Skeletal muscle satellite cell (primary cell): ENCODE measurements at regions not wholly inside any gene's neighbourhood (a gene's known extent, or its start where the extent isn't known, plus 50 kb on each side); places are given as distances from the start of the nearest gene placed in this dataset.

Source experiments
- H3K27me3 ChIP-seq: 2 replicates; pipeline ENCODE4 v1.7.0; 2013; ENCODE audit warnings: low read length; ENCODE audit not compliant: control insufficient read depth, insufficient read depth
- H3K36me3 ChIP-seq: 2 replicates; pipeline ENCODE4 v1.7.0; 2013; ENCODE audit warnings: mild to moderate bottlenecking, control low read depth, low read length; ENCODE audit not compliant: insufficient read depth
- H3K4me1 ChIP-seq: 2 replicates; pipeline ENCODE4 v1.7.0; 2013; ENCODE audit warnings: low read length; ENCODE audit not compliant: control insufficient read depth, insufficient read depth
- H3K4me2 ChIP-seq: 2 replicates; pipeline ENCODE4 v1.7.0; 2013; ENCODE audit warnings: mild to moderate bottlenecking, low read length
- H3K4me3 ChIP-seq: 2 replicates; pipeline ENCODE4 v1.7.0; 2013; ENCODE audit warnings: low read length
- H3K9ac ChIP-seq: 2 replicates; pipeline ENCODE4 v1.7.0; 2013; ENCODE audit warnings: mild to moderate bottlenecking, low read depth, low read length, moderate library complexity
- H3K9me3 ChIP-seq: replicated peaks from 2 replicates; pipeline ENCODE4 v1.7.0; 2013; ENCODE audit warnings: mild to moderate bottlenecking, control low read depth, low read length

- H3K36me3 ChIP-seq = no peaks in the 10 kb centered on the region
- H3K27me3 ChIP-seq = peaks cover 3% of the 10 kb centered on the region
- no peak overlapping the region for H3K9ac ChIP-seq
- H3K9me3 ChIP-seq = no peaks in the 10 kb centered on the region
- H3K4me2 ChIP-seq = no peak overlapping the region
- H3K4me1 ChIP-seq = no peaks in the 10 kb centered on the region
- H3K4me3 ChIP-seq = no peak overlapping the region
Measured at GRCh38 chr11:127393460-127393997, 393.0 kb upstream of the KIRREL3 start.

- no peaks in the 10 kb centered on the region for H3K4me1 ChIP-seq
- no peaks in the 10 kb centered on the region for H3K9me3 ChIP-seq
- H3K4me2 ChIP-seq = no peak overlapping the region
- no peak overlapping the region for H3K4me3 ChIP-seq
- no peaks in the 10 kb centered on the region for H3K36me3 ChIP-seq
- H3K27me3 ChIP-seq = peaks cover 3% of the 10 kb centered on the region
- H3K9ac ChIP-seq = no peak overlapping the region
Measured at GRCh38 chr11:127392575-127392974, 392.0 kb upstream of the KIRREL3 start.

- Histone ChIP-seq H3K4me2 (no peak overlapping the region), H3K9ac (no peak overlapping the region), H3K4me1 (no peaks in the 10 kb centered on the region), H3K27me3 (peaks cover 7% of the 10 kb centered on the region), H3K4me3 (no peak overlapping the region), H3K36me3 (no peaks in the 10 kb centered on the region), H3K9me3 (no peaks in the 10 kb centered on the region)
Measured at GRCh38 chr11:127390465-127390864, 389.9 kb upstream of the KIRREL3 start.

GRCh38 chr11:127385071-127385470 lies 384.5 kb upstream of the KIRREL3 start:
- Histone ChIP-seq H3K4me2 (no peak overlapping the region), H3K9me3 (no peaks in the 10 kb centered on the region), H3K9ac (no peak overlapping the region), H3K4me3 (no peak overlapping the region), H3K27me3 (peaks cover 20% of the 10 kb centered on the region), H3K36me3 (no peaks in the 10 kb centered on the region), H3K4me1 (no peaks in the 10 kb centered on the region)

- no peaks in the 10 kb centered on the region for H3K36me3 ChIP-seq
- no peak overlapping the region for H3K4me2 ChIP-seq
- no peak overlapping the region for H3K9ac ChIP-seq
- peaks cover 20% of the 10 kb centered on the region for H3K27me3 ChIP-seq
- no peaks in the 10 kb centered on the region for H3K4me1 ChIP-seq
- no peak overlapping the region for H3K4me3 ChIP-seq
- H3K9me3 ChIP-seq = no peaks in the 10 kb centered on the region
Measured at GRCh38 chr11:127383026-127383425, 382.5 kb upstream of the KIRREL3 start.

- H3K27me3 ChIP-seq = peaks cover 20% of the 10 kb centered on the region
- H3K9ac ChIP-seq = no peak overlapping the region
- H3K4me2 ChIP-seq = no peak overlapping the region
- H3K9me3 ChIP-seq = no peaks in the 10 kb centered on the region
- H3K4me1 ChIP-seq = no peaks in the 10 kb centered on the region
- H3K36me3 ChIP-seq = no peaks in the 10 kb centered on the region
- H3K4me3 ChIP-seq = no peak overlapping the region
Measured at GRCh38 chr11:127381247-127381646, 380.7 kb upstream of the KIRREL3 start.

GRCh38 chr11:127379686-127380085 lies 379.1 kb upstream of the KIRREL3 start:
- H3K9me3 ChIP-seq = no peaks in the 10 kb centered on the region
- no peaks in the 10 kb centered on the region for H3K36me3 ChIP-seq
- no peak overlapping the region for H3K9ac ChIP-seq
- no peak overlapping the region for H3K4me3 ChIP-seq
- no peak overlapping the region for H3K4me2 ChIP-seq
- no peaks in the 10 kb centered on the region for H3K4me1 ChIP-seq
- H3K27me3 ChIP-seq = peaks cover 9% of the 10 kb centered on the region

- peaks cover 9% of the 10 kb centered on the region for H3K27me3 ChIP-seq
- H3K4me1 ChIP-seq = no peaks in the 10 kb centered on the region
- H3K4me3 ChIP-seq = no peak overlapping the region
- H3K36me3 ChIP-seq = no peaks in the 10 kb centered on the region
- no peak overlapping the region for H3K9ac ChIP-seq
- no peaks in the 10 kb centered on the region for H3K9me3 ChIP-seq
- H3K4me2 ChIP-seq = no peak overlapping the region
Measured at GRCh38 chr11:127376301-127376700, 375.7 kb upstream of the KIRREL3 start.

GRCh38 chr11:127369356-127369755 lies 368.8 kb upstream of the KIRREL3 start:
- Histone ChIP-seq H3K4me3 (no peak overlapping the region), H3K27me3 (peaks cover 6% of the 10 kb centered on the region), H3K4me1 (no peaks in the 10 kb centered on the region), H3K36me3 (no peaks in the 10 kb centered on the region), H3K9me3 (no peaks in the 10 kb centered on the region), H3K9ac (no peak overlapping the region), H3K4me2 (no peak overlapping the region)

GRCh38 chr11:127362754-127363308 lies 362.3 kb upstream of the KIRREL3 start:
- no peak overlapping the region for H3K4me3 ChIP-seq
- peaks cover 2% of the 10 kb centered on the region for H3K27me3 ChIP-seq
- H3K4me2 ChIP-seq = no peak overlapping the region

GRCh38 chr11:127358160-127358559 lies 357.6 kb upstream of the KIRREL3 start:
- no peaks in the 10 kb centered on the region for H3K9me3 ChIP-seq
- H3K4me3 ChIP-seq = no peak overlapping the region
- peaks cover 2% of the 10 kb centered on the region for H3K27me3 ChIP-seq
- H3K36me3 ChIP-seq = no peaks in the 10 kb centered on the region
- H3K4me1 ChIP-seq = no peaks in the 10 kb centered on the region
- H3K4me2 ChIP-seq = no peak overlapping the region
- H3K9ac ChIP-seq = no peak overlapping the region

More at GRCh38 chr11:127362754-127363308, 362.3 kb upstream of the KIRREL3 start:
- H3K9me3 ChIP-seq = no peaks in the 10 kb centered on the region
- H3K4me1 ChIP-seq = no peaks in the 10 kb centered on the region
- no peak overlapping the region for H3K9ac ChIP-seq
- H3K36me3 ChIP-seq = no peaks in the 10 kb centered on the region

- no peak overlapping the region for H3K4me3 ChIP-seq
Measured at GRCh38 chr11:127350476-127350875, 349.9 kb upstream of the KIRREL3 start.

More at GRCh38 chr11:127350476-127350875, 349.9 kb upstream of the KIRREL3 start:
- Histone ChIP-seq H3K36me3 (no peaks in the 10 kb centered on the region), H3K4me1 (no peaks in the 10 kb centered on the region), H3K4me2 (no peak overlapping the region), H3K9me3 (no peaks in the 10 kb centered on the region), H3K9ac (no peak overlapping the region), H3K27me3 (peaks cover 2% of the 10 kb centered on the region)
